ENCODE measurements at regions not wholly inside any gene's neighbourhood (a gene's known extent, or its start where the extent isn't known, plus 50 kb on each side); places are given as distances from the start of the nearest gene placed in this dataset.

DNA sequence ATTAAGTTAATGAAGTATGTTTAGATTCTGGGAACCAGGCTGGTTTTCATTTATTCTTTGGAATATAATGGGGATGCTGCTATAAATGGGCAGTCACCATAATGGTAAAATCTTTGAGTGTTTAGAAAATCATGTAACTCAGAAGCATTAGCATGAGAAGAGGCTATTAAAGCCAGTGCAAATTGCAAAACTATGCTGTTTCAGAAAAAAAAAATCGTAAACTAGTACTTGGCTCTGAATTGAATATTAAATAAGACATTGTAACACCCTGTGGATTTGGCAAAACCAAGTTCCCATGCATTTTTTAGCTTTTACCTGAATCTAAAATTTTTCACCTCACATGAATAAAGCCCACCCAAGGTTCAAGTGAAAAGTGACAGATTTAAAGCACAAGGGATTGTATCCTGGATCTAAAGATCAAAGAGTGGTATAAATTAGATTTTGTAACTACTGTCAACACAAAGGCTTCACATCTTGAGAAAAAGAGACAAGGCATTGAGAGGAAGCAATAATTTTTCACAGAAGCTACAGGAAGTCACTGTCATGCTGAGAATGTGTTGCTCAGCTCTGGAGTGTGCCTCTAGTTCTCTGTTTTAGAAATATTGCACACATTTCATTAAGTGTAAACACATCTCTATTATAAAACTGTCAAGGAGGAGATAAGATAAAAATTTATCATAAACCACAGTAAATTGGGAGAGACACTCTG lies 142.2 kb downstream of the ABCA8 start:
- DNase-seq (ENCODE audit: low spot score) = no peak
- intact Hi-C loops (cut with DNase I) = no loop called here

- intact Hi-C loops (cut with DNase I) = loop anchor here (10.0 kb wide), 1 partner anchor 96 kb away; no protein-coding TSS in a partner anchor
- DNase-seq (ENCODE audit: low spot score) = no peak
Measured at GRCh38 chr17:68809148-68809547, 146.0 kb downstream of the ABCA8 start.

- intact Hi-C loops (cut with DNase I) = loop anchor here (10.0 kb wide), 1 partner anchor 97 kb away; no protein-coding TSS in a partner anchor
- DNase-seq (ENCODE audit: low spot score) = no peak
Measured at GRCh38 chr17:68807998-68808772, 147.0 kb downstream of the ABCA8 start.

DNA sequence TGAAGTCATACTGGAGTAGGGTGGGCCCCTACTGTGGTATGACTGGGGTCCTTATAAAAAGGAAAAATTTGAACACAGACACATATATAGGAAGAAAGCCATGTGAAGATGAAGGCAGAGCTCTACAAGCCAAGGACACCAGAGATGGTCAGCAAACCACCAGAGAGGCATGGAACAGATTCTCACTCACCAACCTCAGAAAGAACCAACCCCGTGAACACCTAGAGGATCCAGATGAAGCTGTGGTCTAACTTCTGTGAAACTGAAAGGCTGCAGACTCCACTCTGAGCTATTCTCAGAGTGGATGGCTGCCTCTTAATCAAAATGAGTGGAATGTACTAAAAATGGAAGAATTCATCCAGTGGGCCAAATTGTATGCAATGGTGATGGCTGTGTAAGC lies 149.6 kb downstream of the ABCA8 start:
- intact Hi-C loops (cut with DNase I) = loop anchor here (10.0 kb wide), 1 partner anchor 99 kb away; no protein-coding TSS in a partner anchor
- DNase-seq (ENCODE audit: low spot score) = no peak

- no peak for DNase-seq (ENCODE audit: low spot score)
- intact Hi-C loops (cut with DNase I) = loop anchor here (10.0 kb wide), 1 partner anchor 100 kb away; no protein-coding TSS in a partner anchor
Measured at GRCh38 chr17:68804777-68805520, 150.2 kb downstream of the ABCA8 start.

DNA sequence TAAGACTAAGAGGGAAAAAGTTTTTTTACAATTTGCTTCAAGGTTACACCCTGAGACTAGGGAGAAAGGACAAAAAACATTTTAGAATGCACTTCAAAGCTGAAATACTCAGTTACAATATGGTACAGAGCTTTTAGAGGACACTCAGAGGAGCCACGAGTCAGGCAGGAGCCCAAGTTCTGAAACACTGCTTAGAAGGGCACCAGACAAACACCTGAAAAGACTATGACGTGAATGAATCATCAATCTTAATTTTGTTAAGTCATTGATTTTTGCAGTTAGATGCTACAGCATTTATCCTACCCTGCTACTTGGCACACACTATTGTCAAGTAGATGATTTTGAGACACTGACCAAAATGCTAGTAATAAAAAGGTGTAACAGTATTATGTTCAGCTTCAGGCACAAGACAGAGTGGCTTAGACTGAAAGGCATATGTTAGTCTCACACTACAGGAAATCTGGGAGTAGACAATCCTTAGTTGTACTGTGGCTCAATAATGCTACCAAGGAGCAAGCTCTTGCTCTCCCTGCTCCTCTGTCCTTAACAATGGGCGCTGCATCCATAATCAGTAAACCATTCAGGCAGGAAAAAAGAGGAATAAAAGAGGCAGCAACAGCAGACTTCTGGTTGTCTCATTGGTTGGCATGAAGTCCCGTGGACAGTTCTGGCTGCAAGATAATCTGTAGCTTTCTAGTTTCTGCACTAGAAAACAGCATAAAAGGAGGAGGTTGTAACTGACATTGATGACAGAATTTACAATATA lies 151.8 kb downstream of the ABCA8 start:
- intact Hi-C loops (cut with DNase I) = loop anchor here (10.0 kb wide), 1 partner anchor 101 kb away; no protein-coding TSS in a partner anchor
- no peak for DNase-seq (ENCODE audit: low spot score)

GRCh38 chr17:68801335-68802247 lies 153.6 kb downstream of the ABCA8 start:
- intact Hi-C loops (cut with DNase I) = loop anchor here (10.0 kb wide), 1 partner anchor 103 kb away; no protein-coding TSS in a partner anchor
- no peak for DNase-seq (ENCODE audit: low spot score)

GRCh38 chr17:68800751-68801150 lies 154.4 kb downstream of the ABCA8 start:
- intact Hi-C loops (cut with DNase I) = loop anchor here (10.0 kb wide), 1 partner anchor 104 kb away; no protein-coding TSS in a partner anchor
- no peak for DNase-seq (ENCODE audit: low spot score)

DNA sequence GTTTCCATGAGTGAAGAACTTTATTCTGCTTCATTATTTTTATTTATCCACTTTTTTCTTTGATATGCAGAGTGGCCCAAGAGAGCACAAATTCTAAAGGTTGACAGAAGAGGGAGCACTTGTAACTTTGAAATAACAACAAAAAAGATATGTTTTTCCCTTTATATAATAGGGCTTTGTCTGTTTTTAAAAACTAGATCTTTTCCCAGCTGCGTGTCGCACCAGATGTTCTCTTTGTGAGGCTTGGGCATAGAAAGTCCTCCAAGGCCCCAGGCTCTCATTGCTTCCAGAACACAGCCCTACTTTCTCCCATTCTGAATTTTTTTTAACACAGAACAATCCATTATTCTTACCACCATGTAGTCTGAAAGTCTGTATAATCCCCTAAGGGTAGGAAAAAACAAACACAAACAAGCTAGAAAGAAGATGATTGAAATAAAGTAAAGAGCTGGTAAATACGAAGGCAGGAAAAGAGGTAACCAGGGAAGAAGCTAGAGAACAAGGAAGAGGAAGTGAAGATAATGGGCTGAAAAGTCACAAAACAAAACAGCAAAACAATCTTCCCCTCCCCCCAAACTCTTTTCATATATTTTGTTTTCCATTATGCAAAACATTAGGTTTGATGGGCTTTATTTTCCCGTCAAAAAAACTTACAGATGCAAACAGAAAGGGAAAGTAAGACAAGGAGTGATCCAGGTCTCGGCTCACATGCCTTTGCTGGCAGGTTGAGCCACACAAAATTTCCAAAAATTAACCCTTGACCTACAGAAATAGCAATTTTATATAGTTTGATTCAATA lies 160.4 kb downstream of the ABCA8 start:
- no peak for DNase-seq (ENCODE audit: low spot score)
- intact Hi-C loops (cut with DNase I) = loop anchor here (10.0 kb wide), 2 partner anchors 260 to 350 kb away; partner anchors contain the start of gene ABCA6

DNA sequence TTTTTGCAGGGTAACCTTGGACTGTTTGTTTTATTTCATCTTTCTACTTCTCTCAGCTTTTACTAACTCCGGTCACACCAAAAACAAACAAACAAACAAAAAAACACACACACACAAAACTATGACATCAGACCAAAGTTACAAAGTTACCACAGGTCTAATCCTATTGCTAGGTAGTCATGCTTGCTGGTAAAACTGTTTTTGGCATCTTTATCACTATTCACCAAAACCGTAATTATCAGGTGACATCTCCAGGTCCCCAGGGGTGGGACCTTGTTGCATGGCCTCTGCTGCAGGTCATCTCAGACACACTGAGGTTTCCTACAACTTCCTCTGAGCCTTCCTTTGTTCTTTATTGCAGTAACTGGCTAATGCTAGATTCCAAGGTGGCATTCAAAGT lies 162.3 kb downstream of the ABCA8 start:
- intact Hi-C loops (cut with DNase I) = loop anchor here (10.0 kb wide), 2 partner anchors 262 to 352 kb away; partner anchors contain the start of gene ABCA6

DNA sequence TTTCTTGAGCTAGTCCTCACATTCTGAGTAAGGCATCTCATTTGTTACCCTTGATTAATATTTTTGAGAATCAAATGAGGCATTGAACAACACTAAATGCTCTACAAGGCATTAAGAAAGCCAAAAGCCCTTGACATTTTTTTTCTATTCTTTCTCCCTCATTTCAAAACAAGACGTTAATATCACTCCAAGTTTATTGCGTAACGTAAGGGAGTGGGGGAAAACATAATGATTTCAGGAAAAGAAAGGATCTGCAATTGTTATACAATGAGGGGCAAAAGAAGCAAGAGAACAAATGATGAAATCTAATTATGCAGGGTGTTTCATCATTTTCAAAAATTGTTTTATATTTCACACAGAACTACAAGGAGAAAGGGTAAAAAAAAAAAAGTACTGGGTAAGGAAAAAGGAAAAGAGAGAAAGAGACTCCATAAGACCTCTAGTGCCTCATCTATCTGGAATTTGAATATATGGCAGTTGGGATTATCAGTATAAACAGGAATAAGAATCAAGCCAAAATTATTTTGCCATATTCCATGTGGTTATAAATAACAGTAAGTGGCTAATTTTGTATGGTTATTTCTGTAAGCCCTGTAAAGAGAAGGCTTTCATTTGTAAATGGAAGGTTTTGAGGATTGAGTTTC lies 163.0 kb downstream of the ABCA8 start:
- intact Hi-C loops (cut with DNase I) = loop anchor here (10.0 kb wide), 2 partner anchors 263 to 353 kb away; partner anchors contain the start of gene ABCA6
- no peak for DNase-seq (ENCODE audit: low spot score)

More for the DNA sequence above, 162.3 kb downstream of the ABCA8 start:
- DNase-seq (ENCODE audit: low spot score) = no peak

DNA sequence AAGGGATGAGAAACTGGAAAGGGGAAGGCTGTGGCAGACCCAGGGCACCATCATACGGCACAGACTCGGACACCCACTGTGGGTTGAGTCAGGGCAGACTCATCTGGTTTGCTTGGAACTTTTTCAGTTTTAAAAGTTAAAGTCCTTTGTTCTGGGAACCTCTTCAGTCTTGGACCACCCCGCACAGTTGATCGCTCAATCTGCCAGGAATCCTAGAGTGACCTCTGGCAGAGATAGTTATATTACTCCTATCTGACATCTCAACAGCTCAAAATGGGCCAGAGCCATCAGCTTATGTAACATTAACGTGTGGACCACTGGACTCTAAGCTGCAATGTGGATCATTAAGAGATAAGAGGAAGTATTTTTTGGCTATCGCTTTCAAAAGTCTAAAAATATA lies 164.3 kb downstream of the ABCA8 start:
- DNase-seq (ENCODE audit: low spot score) = no peak
- intact Hi-C loops (cut with DNase I) = loop anchor here (10.0 kb wide), 2 partner anchors 264 to 354 kb away; partner anchors contain the start of gene ABCA6

GRCh38 chr17:68790492-68790891 lies 164.7 kb downstream of the ABCA8 start:
- intact Hi-C loops (cut with DNase I) = loop anchor here (10.0 kb wide), 2 partner anchors 264 to 354 kb away; partner anchors contain the start of gene ABCA6
- no peak for DNase-seq (ENCODE audit: low spot score)

- no peak for DNase-seq (ENCODE audit: low spot score)
- intact Hi-C loops (cut with DNase I) = no loop called here
Measured at GRCh38 chr17:68789203-68789962, 165.8 kb downstream of the ABCA8 start.

DNA sequence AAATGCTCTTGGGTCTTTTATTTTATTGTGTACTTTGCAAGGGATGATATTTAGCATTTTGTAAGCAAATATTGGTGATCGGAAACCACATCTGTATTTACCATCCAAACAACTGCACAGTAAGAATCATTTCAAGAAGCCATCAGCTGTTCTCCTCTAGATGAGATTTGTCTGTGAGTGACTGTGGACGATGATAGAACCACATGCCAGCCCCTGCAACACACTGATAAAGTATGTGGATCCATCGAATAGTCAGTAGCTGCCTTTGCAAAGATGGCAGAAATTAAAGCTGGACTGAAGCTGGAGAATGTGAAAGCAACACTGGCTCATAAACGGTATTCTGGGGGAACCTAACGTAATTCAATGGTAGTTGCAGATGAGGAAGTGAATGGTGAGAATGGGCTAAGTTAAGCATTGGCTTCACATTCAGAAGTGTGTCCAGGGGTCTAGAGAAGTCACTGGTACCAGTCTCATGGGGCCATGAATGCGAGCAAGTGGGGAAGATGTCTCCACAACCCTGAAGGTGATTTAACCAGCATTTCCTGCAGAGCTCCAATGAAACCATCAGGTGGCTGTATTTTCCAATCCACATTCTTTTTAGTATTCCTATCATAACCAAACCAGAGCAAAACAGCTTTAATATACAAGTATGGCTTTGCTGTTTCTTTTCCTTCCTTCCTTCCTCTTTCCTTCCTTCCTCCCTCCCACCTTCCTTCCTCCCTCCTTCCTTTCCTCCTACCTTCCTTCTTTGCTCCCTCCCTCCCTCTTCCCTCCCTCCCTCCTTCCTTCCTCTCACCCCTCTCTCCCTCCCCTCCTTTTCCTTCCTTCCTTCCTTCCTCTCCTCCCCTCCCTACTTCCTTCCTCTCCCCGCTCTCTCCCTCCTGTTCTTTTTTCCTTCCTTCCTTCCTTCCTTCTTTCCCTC lies 169.4 kb downstream of the ABCA8 start:
- DNase-seq (ENCODE audit: low spot score) = no peak
- intact Hi-C loops (cut with DNase I) = no loop called here
